Panc1 (cell line): ENCODE measurements at regions not wholly inside any gene's neighbourhood (a gene's known extent, or its start where the extent isn't known, plus 50 kb on each side); places are given as distances from the start of the nearest gene placed in this dataset.

ENCODE experiments used
- ATAC-seq: fragments of 200-7000 bp; cut with Tn5 transposase; 2 replicates; pipeline ENCODE4 v1.9.1; 2020; ENCODE audit warnings: mild to moderate bottlenecking, moderate library complexity
- BruUV-seq: library from RNA; stranded (reverse); fragments of 400-500 nt; replicated peaks from 2 replicates; lab custom pipeline; 2021; lab: Mats Ljungman, UMichigan
- CTCF ChIA-PET: fragments of 300-600 bp; sonication (Branson Sonifier 250); formaldehyde crosslinking; loops from one replicate; lab custom pipeline; 2022; ENCODE audit warnings: antibody characterized with exemption; lab: Charles Lee
- POLR2A ChIA-PET: fragments of 300-600 bp; sonication (Branson Sonifier 250); formaldehyde crosslinking; loops from one replicate; lab custom pipeline; 2022; ENCODE audit warnings: antibody characterized with exemption; lab: Charles Lee
- DNase-seq: peaks from one replicate; pipeline ENCODE4 v3.0.0-alpha.2; 2010; ENCODE audit warnings: low read depth, low spot score
- H3K27ac ChIP-seq: 2 replicates; pipeline ENCODE4 v1.5.1; 2011; ENCODE audit warnings: mild to moderate bottlenecking, low read length, inconsistent platforms
- H3K27me3 ChIP-seq: fragments of 200-500 bp; sonication (Bioruptor generic); 2 replicates; pipeline ENCODE4 v1.6.0; 2014; ENCODE audit warnings: low read length, inconsistent platforms; ENCODE audit not compliant: control insufficient read depth, insufficient read depth
- H3K36me3 ChIP-seq: fragments of 200-500 bp; sonication (Bioruptor generic); 2 replicates; pipeline ENCODE4 v1.5.1; 2014; ENCODE audit warnings: inconsistent platforms, mild to moderate bottlenecking, low read length, moderate library complexity; ENCODE audit not compliant: control insufficient read depth, insufficient read depth
- H3K4me1 ChIP-seq: 2 replicates; pipeline ENCODE4 v1.5.1; 2011; ENCODE audit warnings: inconsistent platforms, mild to moderate bottlenecking, low read length, moderate library complexity; ENCODE audit not compliant: control insufficient read depth, insufficient read depth
- H3K4me3 ChIP-seq, 2 experiments: 2 replicates each; pipeline ENCODE4 v1.5.1; 2011 to 2012; ENCODE audit warnings: low read depth in 2 of 2, low read length in 2 of 2, mild to moderate bottlenecking in 2 of 2, inconsistent platforms in 1 of 2, moderate library complexity in 1 of 2
- H3K9me3 ChIP-seq: fragments of 200-500 bp; sonication (Bioruptor generic); 2 replicates; pipeline ENCODE4 v1.5.1; 2014; ENCODE audit warnings: low read depth, mild to moderate bottlenecking, inconsistent platforms, low read length, moderate library complexity; ENCODE audit not compliant: control insufficient read depth, insufficient read depth
- CTCF ChIP-seq: fragments of 450-650 bp; IDR thresholded peaks from 2 replicates; pipeline ENCODE4 v1.5.1; 2017; ENCODE audit warnings: mild to moderate bottlenecking
- POLR2AphosphoS5 ChIP-seq: IDR thresholded peaks from 2 replicates; pipeline ENCODE4 v1.6.1; 2012; ENCODE audit warnings: mild to moderate bottlenecking, low read depth, low read length, moderate library complexity
- REST ChIP-seq, 2 experiments: IDR thresholded peaks; 2 replicates each; pipeline ENCODE4 v1.6.1; 2011 to 2012; ENCODE audit warnings: low read depth in 2 of 2, control low read depth in 1 of 2, low read length in 1 of 2, mild to moderate bottlenecking in 1 of 2, moderate library complexity in 1 of 2; ENCODE audit not compliant: insufficient read depth in 1 of 2
- SIN3A ChIP-seq: IDR thresholded peaks from 2 replicates; pipeline ENCODE4 v1.6.1; 2012; ENCODE audit warnings: low read depth, mild to moderate bottlenecking, low read length, moderate library complexity, borderline replicate concordance; ENCODE audit not compliant: insufficient read depth
- TCF7L2 ChIP-seq: IDR thresholded peaks from 2 replicates; pipeline ENCODE4 v1.6.1; 2011; ENCODE audit warnings: mild to moderate bottlenecking, low read depth, low read length, inconsistent platforms
- in situ Hi-C: cut with HindIII; loops from 2 replicates; pipeline ENCODE4 v1.10.0; 2016; ENCODE audit warnings: low sequenced_read_pairs, low pct_unique_long_range_greater_than_20kb
- intact Hi-C: fragments of 100-400 bp; cut with micrococcal nuclease; formaldehyde crosslinking; loops from one replicate; pipeline ENCODE4 v1.10.0; 2022; ENCODE audit not compliant: unreplicated experiment

GRCh38 chr4:131026771-131027170 is 1930.8 kb downstream of the C4orf33 start:
- CTCF ChIA-PET = no interaction called here
- Histone ChIP-seq H3K27ac (no peak overlapping the region), H3K9me3 (no peaks in the 10 kb centered on the region), H3K4me3 (no peak overlapping the region), H3K36me3 (no peaks in the 10 kb centered on the region), H3K27me3 (no peaks in the 10 kb centered on the region), H3K4me1 (no peaks in the 10 kb centered on the region)
- intact Hi-C loops (no loop called here), in situ Hi-C loops (no loop called here)
- POLR2A ChIA-PET = no interaction called here
- ATAC-seq = no peak
- no TSS peak for BruUV-seq
- DNase-seq = no peak
- TF ChIP-seq CTCF (no peak), SIN3A (no peak), TCF7L2 (no peak), POLR2AphosphoS5 (no peak), REST (IDR thresholded peaks at IDR 0.05; ENCODE audit: insufficient read depth in 1 of 2, low read depth in 2 of 2, low read length in 1 of 2) (no peak)

GRCh38 chr4:131044368-131044767 is 1948.4 kb downstream of the C4orf33 start:
- CTCF ChIA-PET = no interaction called here
- no TSS peak for BruUV-seq
- ATAC-seq (no peak), DNase-seq (no peak)
- TF ChIP-seq CTCF = no peak
- TF ChIP-seq POLR2AphosphoS5 = no peak
- no peak for TF ChIP-seq REST (IDR thresholded peaks at IDR 0.05; ENCODE audit: insufficient read depth in 1 of 2, low read depth in 2 of 2, low read length in 1 of 2)
- no peak for TF ChIP-seq SIN3A
- no peak for TF ChIP-seq TCF7L2
- POLR2A ChIA-PET = no interaction called here
- H3K4me3 ChIP-seq = no peak overlapping the region
- H3K27me3 ChIP-seq = no peaks in the 10 kb centered on the region
- in situ Hi-C loops (no loop called here), intact Hi-C loops (no loop called here)
- no peaks in the 10 kb centered on the region for H3K36me3 ChIP-seq
- H3K27ac ChIP-seq = no peak overlapping the region
- H3K4me1 ChIP-seq = no peaks in the 10 kb centered on the region
- no peaks in the 10 kb centered on the region for H3K9me3 ChIP-seq
